Activated CD8-positive, alpha-beta memory T cell treated with anti-CD3 and anti-CD28 coated beads, Interleukin-2, amount 50 U/mL, for 1 hour (primary cell): ENCODE measurements at regions not wholly inside any gene's neighbourhood (a gene's known extent, or its start where the extent isn't known, plus 50 kb on each side); places are given as distances from the start of the nearest gene placed in this dataset.
"Not testable (repeated sequence)": the region's sequence is repeated elsewhere in the genome, so short reads cannot be mapped to it uniquely, and the experiment has no call there.

Source experiments
- DNase-seq: peaks from one replicate; pipeline ENCODE4 v3.0.0-alpha.2; 2020; ENCODE audit errors: extremely low read depth

- no peak for DNase-seq
Measured at GRCh38 chr3:66552846-66553245, 52.0 kb upstream of the LRIG1 start.

- DNase-seq = no peak
Measured at GRCh38 chr3:66553441-66554113, 52.8 kb upstream of the LRIG1 start.

GRCh38 chr3:66554178-66554577, 53.4 kb upstream of the LRIG1 start:
- no peak for DNase-seq

- no peak for DNase-seq
Measured at GRCh38 chr3:66555214-66555844, 54.5 kb upstream of the LRIG1 start.

- no peak for DNase-seq
Measured at GRCh38 chr3:66557170-66557569, 56.3 kb upstream of the LRIG1 start.

- DNase-seq = not testable (repeated sequence)
Measured at GRCh38 chr3:66559924-66560323, 59.1 kb upstream of the LRIG1 start.

- DNase-seq = no peak
Measured at GRCh38 chr3:66561367-66561766, 60.5 kb upstream of the LRIG1 start.

- no peak for DNase-seq
Measured at GRCh38 chr3:66565301-66565700, 64.5 kb upstream of the LRIG1 start.

GRCh38 chr3:66567077-66567476, 66.3 kb upstream of the LRIG1 start:
- DNase-seq = no peak

- no peak for DNase-seq
Measured at GRCh38 chr3:66572090-66572675, 71.4 kb upstream of the LRIG1 start.

GRCh38 chr3:66572938-66573710, 72.3 kb upstream of the LRIG1 start:
- no peak for DNase-seq

GRCh38 chr3:66574091-66574490, 73.3 kb upstream of the LRIG1 start:
- DNase-seq = no peak

- DNase-seq = no peak
Measured at GRCh38 chr3:66577426-66578203, 76.8 kb upstream of the LRIG1 start.

- DNase-seq = no peak
Measured at GRCh38 chr3:66581256-66581655, 80.4 kb upstream of the LRIG1 start.

GRCh38 chr3:66582721-66583423, 82.0 kb upstream of the LRIG1 start:
- DNase-seq = peak; percentile 23

- no peak for DNase-seq
Measured at GRCh38 chr3:66583424-66584040, 82.7 kb upstream of the LRIG1 start.

GRCh38 chr3:66585520-66586095, 84.8 kb upstream of the LRIG1 start:
- no peak for DNase-seq

GRCh38 chr3:66586853-66587252, 86.0 kb upstream of the LRIG1 start:
- DNase-seq = no peak

GRCh38 chr3:66588340-66588847, 87.6 kb upstream of the LRIG1 start:
- DNase-seq = no peak
